B cell (primary cell): ENCODE measurements at regions not wholly inside any gene's neighbourhood (a gene's known extent, or its start where the extent isn't known, plus 50 kb on each side); places are given as distances from the start of the nearest gene placed in this dataset.

Experiments
- ATAC-seq: fragments of 200-7000 bp; cut with Tn5 transposase; one replicate; pipeline ENCODE4 v1.10.0; 2021; ENCODE audit warnings: low read depth, mild to moderate bottlenecking, moderate number of reproducible peaks, moderate library complexity
- CTCF ChIA-PET: fragments of 350-600 bp; sonication (Branson Sonifier 250); formaldehyde crosslinking; loops from one replicate; lab custom pipeline; 2021; ENCODE audit warnings: antibody characterized with exemption, inconsistent platforms; lab: Charles Lee
- POLR2A ChIA-PET: fragments of 350-600 bp; sonication (Branson Sonifier 250); formaldehyde crosslinking; loops from one replicate; lab custom pipeline; 2021; ENCODE audit warnings: antibody characterized with exemption; lab: Charles Lee
- DNase-seq: peaks from one replicate; pipeline ENCODE4 v3.0.0; 2013
- H2AFZ ChIP-seq: 2 replicates; pipeline ENCODE4 v1.6.1; 2012; ENCODE audit warnings: mild to moderate bottlenecking, low read depth, low read length; ENCODE audit not compliant: insufficient read depth, poor library complexity, severe bottlenecking
- H3K27ac ChIP-seq, 2 donors: 1 replicate in 1 of 2; 2 replicates in 1 of 2; pipeline ENCODE4 v1.5.1; 2012 to 2013; ENCODE audit warnings: low read length in 2 of 2, mild to moderate bottlenecking in 2 of 2, moderate library complexity in 1 of 2
- H3K27me3 ChIP-seq, 4 experiments: fragments of 200-600 bp in 1 of 4; sonication (generic) in 1 of 4; replicated peaks in 1 of 4; 1 replicate in 2 of 4; 2 replicates in 2 of 4; pipeline versions ENCODE4 v1.6.1 to v1.7.0; 2013 to 2016; ENCODE audit warnings: low read length in 3 of 4, mild to moderate bottlenecking in 2 of 4, mixed read lengths in 1 of 4, moderate library complexity in 1 of 4; ENCODE audit not compliant: insufficient read depth in 4 of 4, control insufficient read depth in 3 of 4; ENCODE audit errors: control extremely low read depth in 1 of 4
- H3K36me3 ChIP-seq, 2 experiments: replicated peaks in 1 of 2; 1 replicate in 1 of 2; 2 replicates in 1 of 2; pipeline versions ENCODE4 v1.6.1 to v1.7.1; 2013; ENCODE audit warnings: low read length in 1 of 2; ENCODE audit not compliant: insufficient read depth in 2 of 2, control insufficient read depth in 1 of 2; ENCODE audit errors: control extremely low read depth in 1 of 2, extremely low read depth in 1 of 2
- H3K4me1 ChIP-seq, 2 donors: fragments of 200-600 bp in 1 of 2; sonication (generic) in 1 of 2; 1 replicate in 1 of 2; 2 replicates in 1 of 2; pipeline versions ENCODE4 v1.5.1 to v1.6.1; 2013 to 2017; ENCODE audit warnings: low read length in 2 of 2; ENCODE audit not compliant: control insufficient read depth in 2 of 2, insufficient read depth in 2 of 2
- H3K4me2 ChIP-seq: replicated peaks from 2 replicates; pipeline ENCODE3; 2012; ENCODE audit warnings: mild to moderate bottlenecking, low read depth, low read length; ENCODE audit not compliant: poor library complexity, severe bottlenecking
- H3K4me3 ChIP-seq, 5 experiments: fragments of 200-600 bp in 1 of 5; sonication (generic) in 1 of 5; 1 replicate in 3 of 5; 2 replicates in 2 of 5; pipeline versions ENCODE4 v1.5.1 to v1.7.0; 2011 to 2016; ENCODE audit warnings: low read length in 4 of 5, mild to moderate bottlenecking in 4 of 5, low read depth in 2 of 5, control low read depth in 1 of 5, moderate library complexity in 1 of 5; ENCODE audit not compliant: insufficient read depth in 1 of 5; ENCODE audit errors: control extremely low read depth in 1 of 5, extremely low read depth in 1 of 5
- H3K79me2 ChIP-seq: fragments of 200-600 bp; sonication (generic); one replicate; pipeline ENCODE4 v1.6.0; 2016; ENCODE audit warnings: low read length; ENCODE audit not compliant: control insufficient read depth, insufficient read depth
- H3K9ac ChIP-seq: fragments of 200-600 bp; sonication (generic); 2 replicates; pipeline ENCODE4 v1.6.1; 2017; ENCODE audit warnings: mild to moderate bottlenecking, low read length, moderate library complexity
- H3K9me3 ChIP-seq, 3 donors: one replicate each; pipeline versions ENCODE4 v1.6.1 to v1.7.1; 2013; ENCODE audit warnings: low read length in 2 of 3; ENCODE audit not compliant: control insufficient read depth in 2 of 3, insufficient read depth in 1 of 3; ENCODE audit errors: control extremely low read depth in 1 of 3
- H4K20me1 ChIP-seq: 2 replicates; pipeline ENCODE4 v1.6.0; 2012; ENCODE audit warnings: mild to moderate bottlenecking, low read length; ENCODE audit not compliant: insufficient read depth, control insufficient read depth, poor library complexity, severe bottlenecking
- H3K27ac Mint-ChIP-seq: one replicate; pipeline ENCODE4 v1.8.0; 2021; ENCODE audit warnings: mixed read lengths
- H3K27me3 Mint-ChIP-seq: one replicate; pipeline ENCODE4 v1.8.0; 2021; ENCODE audit warnings: mixed read lengths
- H3K4me1 Mint-ChIP-seq: one replicate; pipeline ENCODE4 v1.8.0; 2021; ENCODE audit warnings: mixed read lengths
- H3K4me3 Mint-ChIP-seq: one replicate; pipeline ENCODE4 v1.8.0; 2021; ENCODE audit warnings: mixed read lengths
- H3K9me3 Mint-ChIP-seq: one replicate; pipeline ENCODE4 v1.8.0; 2022; ENCODE audit warnings: mixed read lengths; ENCODE audit not compliant: insufficient read depth
- EZH2 ChIP-seq: IDR thresholded peaks from 2 replicates; pipeline ENCODE4 v1.6.1; 2012; ENCODE audit warnings: borderline replicate concordance, low read depth, mild to moderate bottlenecking, moderate library complexity, low read length; ENCODE audit not compliant: insufficient read depth, poor library complexity, severe bottlenecking
- WGBS: methylation state at CpG from one replicate; pipeline ENCODE4 v1.1.5; 2013; ENCODE audit warnings: missing lambda C conversion rate; ENCODE audit not compliant: insufficient coverage; 5-methylcytosine and 5-hydroxymethylcytosine counted together
- intact Hi-C: fragments of 100-400 bp; cut with micrococcal nuclease; formaldehyde crosslinking; loops from one replicate; pipeline ENCODE4 v1.10.0; 2022
- TF ChIP-seq, protein P1 (sequence below): fragments of 200-600 bp; IDR thresholded peaks from one replicate; pipeline ENCODE4 v1.8.0; 2022; ENCODE audit warnings: antibody characterized with exemption, mild to moderate bottlenecking

DNA sequence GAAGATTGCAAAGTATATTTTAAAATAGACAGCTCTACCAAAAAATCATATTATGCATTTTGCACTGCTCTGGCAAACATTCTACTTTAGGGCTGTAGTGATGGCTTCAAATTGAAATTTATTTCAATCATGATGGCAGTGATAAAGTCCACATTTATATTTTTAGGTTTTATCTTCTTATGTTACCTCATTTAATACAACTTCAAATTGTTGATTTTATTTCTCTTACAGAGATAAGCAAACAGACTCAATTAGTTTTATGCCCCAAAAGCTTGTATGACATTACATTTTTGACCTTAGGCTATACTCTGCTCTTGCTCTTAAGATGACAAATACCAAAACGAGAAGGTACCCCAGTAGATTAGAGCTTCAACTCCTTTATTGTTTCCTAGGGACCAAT is 87.4 kb downstream of the CYLC2 start:
- ChIA-PET POLR2A (no interaction called here), CTCF (no interaction called here)
- Histone ChIP-seq H3K4me1 (no peaks in the 10 kb centered on the region), H3K9me3 (no peaks in the 10 kb centered on the region), H3K27me3 (no peaks in the 10 kb centered on the region), H3K4me3 (no peak overlapping the region), H3K27ac (no peak overlapping the region), H3K36me3 (no peaks in the 10 kb centered on the region), H2AFZ (no peak overlapping the region), H3K79me2 (no peaks in the 10 kb centered on the region), H3K9ac (no peak overlapping the region), H3K4me2 (no peak overlapping the region), H4K20me1 (no peaks in the 10 kb centered on the region)
- no peak for TF ChIP-seq EZH2
- TF ChIP-seq, protein P1, sequence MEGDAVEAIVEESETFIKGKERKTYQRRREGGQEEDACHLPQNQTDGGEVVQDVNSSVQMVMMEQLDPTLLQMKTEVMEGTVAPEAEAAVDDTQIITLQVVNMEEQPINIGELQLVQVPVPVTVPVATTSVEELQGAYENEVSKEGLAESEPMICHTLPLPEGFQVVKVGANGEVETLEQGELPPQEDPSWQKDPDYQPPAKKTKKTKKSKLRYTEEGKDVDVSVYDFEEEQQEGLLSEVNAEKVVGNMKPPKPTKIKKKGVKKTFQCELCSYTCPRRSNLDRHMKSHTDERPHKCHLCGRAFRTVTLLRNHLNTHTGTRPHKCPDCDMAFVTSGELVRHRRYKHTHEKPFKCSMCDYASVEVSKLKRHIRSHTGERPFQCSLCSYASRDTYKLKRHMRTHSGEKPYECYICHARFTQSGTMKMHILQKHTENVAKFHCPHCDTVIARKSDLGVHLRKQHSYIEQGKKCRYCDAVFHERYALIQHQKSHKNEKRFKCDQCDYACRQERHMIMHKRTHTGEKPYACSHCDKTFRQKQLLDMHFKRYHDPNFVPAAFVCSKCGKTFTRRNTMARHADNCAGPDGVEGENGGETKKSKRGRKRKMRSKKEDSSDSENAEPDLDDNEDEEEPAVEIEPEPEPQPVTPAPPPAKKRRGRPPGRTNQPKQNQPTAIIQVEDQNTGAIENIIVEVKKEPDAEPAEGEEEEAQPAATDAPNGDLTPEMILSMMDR: no peak
- no peak overlapping the region for H3K27ac Mint-ChIP-seq
- no peak for ATAC-seq
- DNase-seq: no peak
- H3K4me3 Mint-ChIP-seq: no peak overlapping the region
- intact Hi-C loops: no loop called here
- no peaks in the 10 kb centered on the region for H3K4me1 Mint-ChIP-seq
- H3K27me3 Mint-ChIP-seq: no peaks in the 10 kb centered on the region
- WGBS: no CpG with 5 or more reads among the region's 1 CpG
- peaks cover 2% of the 10 kb centered on the region for H3K9me3 Mint-ChIP-seq

DNA sequence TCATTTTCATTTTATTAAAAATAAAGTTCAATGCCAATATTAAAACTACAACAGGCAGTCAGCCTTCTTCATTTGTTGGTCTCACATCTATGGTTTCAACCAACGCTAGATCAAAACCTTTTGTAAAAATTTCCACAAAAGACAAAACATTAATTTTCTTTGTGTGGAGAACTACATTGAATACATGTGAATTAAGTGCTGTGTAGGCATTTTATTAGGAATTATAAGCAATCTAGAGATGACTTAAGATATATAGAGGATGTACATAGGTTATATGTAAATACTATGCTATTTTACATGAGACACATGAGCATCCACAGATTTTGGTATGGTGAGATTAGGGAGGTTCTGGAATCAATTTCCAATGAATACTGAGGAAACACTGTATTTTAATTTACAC is 94.2 kb downstream of the CYLC2 start:
- H3K4me3 ChIP-seq: no peak overlapping the region
- TF ChIP-seq EZH2: no peak
- TF ChIP-seq, protein P1: no peak
- no peaks in the 10 kb centered on the region for H3K79me2 ChIP-seq
- H3K27ac ChIP-seq: no peak overlapping the region
- CTCF ChIA-PET: no interaction called here
- H3K4me1 ChIP-seq: no peaks in the 10 kb centered on the region
- no peak overlapping the region for H2AFZ ChIP-seq
- WGBS: no CpG with 5 or more reads among the region's 1 CpG
- no peak overlapping the region for H3K9ac ChIP-seq
- no peaks in the 10 kb centered on the region for H4K20me1 ChIP-seq
- Mint-ChIP-seq H3K4me3 (no peak overlapping the region), H3K4me1 (no peaks in the 10 kb centered on the region), H3K27ac (no peak overlapping the region), H3K27me3 (no peaks in the 10 kb centered on the region), H3K9me3 (peaks cover 2% of the 10 kb centered on the region)
- H3K27me3 ChIP-seq: no peaks in the 10 kb centered on the region
- H3K36me3 ChIP-seq: no peaks in the 10 kb centered on the region
- intact Hi-C loops: no loop called here
- ATAC-seq: no peak
- peaks cover 0 to 4% (median 0%) of the 10 kb centered on the region in 3 donors for H3K9me3 ChIP-seq
- DNase-seq: no peak
- POLR2A ChIA-PET: no interaction called here
- no peak overlapping the region for H3K4me2 ChIP-seq
